ENCODE measurements at regions not wholly inside any gene's neighbourhood (a gene's known extent, or its start where the extent isn't known, plus 50 kb on each side); places are given as distances from the start of the nearest gene placed in this dataset.

DNA sequence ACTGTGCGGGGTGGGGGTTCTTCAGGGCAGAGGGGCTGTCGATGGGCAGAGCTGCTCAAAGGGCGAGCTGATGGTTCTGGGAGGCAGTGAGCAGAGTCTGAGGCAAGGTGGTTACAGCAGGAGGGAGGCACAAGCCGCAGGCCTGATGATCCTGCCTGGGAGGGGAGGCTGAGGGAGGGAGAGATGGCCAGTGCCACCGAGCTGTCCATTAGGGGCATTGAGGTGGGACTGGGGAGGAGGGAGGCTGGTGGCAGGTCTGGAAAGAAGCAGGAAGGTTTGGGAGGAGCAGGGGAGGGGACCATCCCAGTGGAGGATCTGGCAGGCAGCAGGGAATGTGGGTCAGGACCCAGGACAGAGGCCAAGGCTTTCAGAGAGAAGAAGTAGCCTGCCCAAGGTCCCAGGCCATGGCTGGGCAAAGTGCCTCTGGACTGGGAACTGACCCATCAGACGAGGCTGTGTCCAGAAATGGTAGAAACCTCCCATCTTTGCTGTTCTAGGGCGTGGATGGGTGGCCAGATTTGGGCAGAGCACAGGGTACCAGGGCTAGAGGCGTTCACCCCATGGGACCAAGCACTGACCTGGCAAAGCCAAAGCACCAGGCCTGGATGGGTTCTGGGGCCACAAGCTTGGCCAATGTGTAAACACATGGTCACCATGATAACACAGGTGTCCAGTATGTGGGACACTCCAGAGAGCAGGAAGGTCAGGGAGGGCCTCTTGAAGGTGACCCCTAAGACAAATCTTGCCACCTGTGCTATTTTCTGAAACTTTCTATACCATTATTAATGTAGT, 55.5 kb downstream of the INHBB start:
- no peaks in the 10 kb centered on the region for H3K9me3 Mint-ChIP-seq
- H3K4me3 Mint-ChIP-seq = no peak overlapping the region
- peaks cover 13% of the 10 kb centered on the region for H3K27me3 Mint-ChIP-seq
- H3K36me3 Mint-ChIP-seq = no peaks in the 10 kb centered on the region
- no peak for DNase-seq
- CTCF ChIA-PET = no interaction called here
- H3K4me1 Mint-ChIP-seq = no peaks in the 10 kb centered on the region
- no peak overlapping the region for H3K27ac Mint-ChIP-seq

- DNase-seq = no peak
- H3K9me3 Mint-ChIP-seq = no peaks in the 10 kb centered on the region
- H3K27ac Mint-ChIP-seq = no peak overlapping the region
- H3K36me3 Mint-ChIP-seq = no peaks in the 10 kb centered on the region
- peaks cover 14% of the 10 kb centered on the region for H3K27me3 Mint-ChIP-seq
- H3K4me3 Mint-ChIP-seq = no peak overlapping the region
- CTCF ChIA-PET = no interaction called here
- H3K4me1 Mint-ChIP-seq = no peaks in the 10 kb centered on the region
Measured at GRCh38 chr2:120402067-120402433, 56.1 kb downstream of the INHBB start.

DNA sequence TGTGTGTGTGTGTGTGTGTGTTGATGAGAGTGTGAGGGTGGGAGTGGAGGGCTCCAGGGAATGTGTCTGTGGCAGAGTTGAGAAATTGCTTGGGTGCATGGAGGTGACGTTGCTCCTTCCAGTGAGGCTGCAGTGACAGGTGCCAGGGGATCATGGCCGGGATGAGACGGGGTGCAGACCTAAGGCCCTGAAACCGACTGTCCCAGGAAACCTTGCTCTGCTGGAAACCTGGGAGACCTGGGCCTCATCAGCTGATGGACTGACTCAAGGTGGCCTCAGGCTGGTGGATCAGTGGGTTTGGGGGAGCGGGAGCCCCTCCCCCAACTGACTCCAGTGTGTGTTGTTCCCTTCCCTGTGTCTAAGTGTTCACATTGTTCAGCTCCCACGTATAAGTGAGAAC, 56.6 kb downstream of the INHBB start:
- Mint-ChIP-seq H3K36me3 (no peaks in the 10 kb centered on the region), H3K27me3 (peaks cover 13% of the 10 kb centered on the region), H3K27ac (no peak overlapping the region), H3K4me1 (no peaks in the 10 kb centered on the region), H3K9me3 (no peaks in the 10 kb centered on the region), H3K4me3 (no peak overlapping the region)
- no peak for DNase-seq
- CTCF ChIA-PET = no interaction called here

- Mint-ChIP-seq H3K4me3 (no peak overlapping the region), H3K27ac (no peak overlapping the region), H3K4me1 (no peaks in the 10 kb centered on the region), H3K27me3 (peaks cover 13% of the 10 kb centered on the region), H3K9me3 (no peaks in the 10 kb centered on the region), H3K36me3 (no peaks in the 10 kb centered on the region)
- no peak for DNase-seq
- CTCF ChIA-PET = no interaction called here
Measured at GRCh38 chr2:120403261-120403660, 57.3 kb downstream of the INHBB start.

- Mint-ChIP-seq H3K27me3 (peaks cover 13% of the 10 kb centered on the region), H3K9me3 (no peaks in the 10 kb centered on the region), H3K27ac (no peak overlapping the region), H3K4me1 (no peaks in the 10 kb centered on the region), H3K4me3 (no peak overlapping the region), H3K36me3 (no peaks in the 10 kb centered on the region)
- no peak for DNase-seq
- CTCF ChIA-PET = no interaction called here
Measured at GRCh38 chr2:120403676-120404075, 57.7 kb downstream of the INHBB start.

DNA sequence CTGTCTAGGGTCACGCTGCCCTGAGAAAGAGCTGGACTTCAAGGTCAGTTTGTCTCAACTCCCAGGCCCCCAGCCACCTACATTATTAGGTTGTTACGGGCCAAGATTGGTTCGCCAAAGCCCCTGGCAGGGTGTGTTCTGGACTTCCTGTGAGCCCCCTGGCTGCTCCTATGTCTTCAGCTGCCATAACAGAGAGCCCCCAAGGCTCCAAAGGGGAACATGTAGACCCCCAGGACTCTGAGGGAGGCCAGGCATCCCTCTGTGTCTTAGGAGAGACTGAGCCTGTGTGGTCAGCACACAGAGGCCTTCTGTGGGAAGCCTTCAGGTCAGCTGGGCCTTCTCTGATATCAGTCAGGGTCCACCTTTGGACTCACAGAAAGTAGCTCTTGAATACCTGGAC, 58.3 kb downstream of the INHBB start:
- Mint-ChIP-seq H3K27me3 (peaks cover 13% of the 10 kb centered on the region), H3K4me3 (no peak overlapping the region), H3K27ac (no peak overlapping the region), H3K4me1 (no peaks in the 10 kb centered on the region), H3K36me3 (no peaks in the 10 kb centered on the region), H3K9me3 (no peaks in the 10 kb centered on the region)
- DNase-seq = no peak
- CTCF ChIA-PET = no interaction called here

- Mint-ChIP-seq H3K27me3 (peaks cover 13% of the 10 kb centered on the region), H3K9me3 (no peaks in the 10 kb centered on the region), H3K4me1 (no peaks in the 10 kb centered on the region), H3K27ac (no peak overlapping the region), H3K36me3 (no peaks in the 10 kb centered on the region), H3K4me3 (no peak overlapping the region)
- no peak for DNase-seq
- CTCF ChIA-PET = no interaction called here
Measured at GRCh38 chr2:120404941-120405758, 59.2 kb downstream of the INHBB start.

- no peak for DNase-seq
- H3K4me1 Mint-ChIP-seq = no peaks in the 10 kb centered on the region
- no peak overlapping the region for H3K27ac Mint-ChIP-seq
- no peaks in the 10 kb centered on the region for H3K36me3 Mint-ChIP-seq
- peaks cover under 1% of the 10 kb centered on the region for H3K9me3 Mint-ChIP-seq
- H3K27me3 Mint-ChIP-seq = peaks cover 13% of the 10 kb centered on the region
- CTCF ChIA-PET = no interaction called here
- no peak overlapping the region for H3K4me3 Mint-ChIP-seq
Measured at GRCh38 chr2:120405759-120406099, 59.8 kb downstream of the INHBB start.

GRCh38 chr2:120406566-120406965, 60.6 kb downstream of the INHBB start:
- no peaks in the 10 kb centered on the region for H3K4me1 Mint-ChIP-seq
- peaks cover 2% of the 10 kb centered on the region for H3K9me3 Mint-ChIP-seq
- H3K4me3 Mint-ChIP-seq = no peak overlapping the region
- no peak overlapping the region for H3K27ac Mint-ChIP-seq
- no peaks in the 10 kb centered on the region for H3K36me3 Mint-ChIP-seq
- H3K27me3 Mint-ChIP-seq = peaks cover 13% of the 10 kb centered on the region
- CTCF ChIA-PET = no interaction called here
- no peak for DNase-seq

DNA sequence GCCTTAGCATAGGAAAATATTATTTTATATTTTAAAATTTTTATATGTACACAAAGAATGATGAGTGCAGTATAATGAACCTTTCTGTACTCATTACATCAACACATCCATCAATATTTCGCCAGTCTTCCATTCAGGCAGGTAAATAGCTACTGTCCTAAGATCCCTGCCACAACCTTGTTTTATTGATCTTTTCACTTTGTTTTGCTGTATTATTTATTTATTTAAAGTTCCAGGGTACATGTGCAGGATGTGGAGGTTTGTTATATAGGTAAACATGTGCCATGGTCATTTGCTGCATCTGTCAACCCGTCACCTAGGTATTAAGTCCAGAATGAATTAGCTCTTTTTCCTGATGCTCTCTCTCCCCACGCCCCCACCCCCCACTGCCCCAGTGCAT, 64.6 kb downstream of the INHBB start:
- peaks cover 2% of the 10 kb centered on the region for H3K9me3 Mint-ChIP-seq
- no peak overlapping the region for H3K4me3 Mint-ChIP-seq
- CTCF ChIA-PET = no interaction called here
- H3K27me3 Mint-ChIP-seq = peaks cover 17% of the 10 kb centered on the region
- no peaks in the 10 kb centered on the region for H3K36me3 Mint-ChIP-seq
- no peak for DNase-seq
- H3K27ac Mint-ChIP-seq = no peak overlapping the region
- H3K4me1 Mint-ChIP-seq = no peaks in the 10 kb centered on the region

GRCh38 chr2:120415060-120415459, 69.1 kb downstream of the INHBB start:
- peaks cover 9% of the 10 kb centered on the region for H3K27me3 Mint-ChIP-seq
- CTCF ChIA-PET = interaction anchor here (0.6 kb wide), 1 partner anchor 100 kb away, joined by 3 read pairs; no protein-coding TSS in a partner anchor
- no peaks in the 10 kb centered on the region for H3K4me1 Mint-ChIP-seq

DNA sequence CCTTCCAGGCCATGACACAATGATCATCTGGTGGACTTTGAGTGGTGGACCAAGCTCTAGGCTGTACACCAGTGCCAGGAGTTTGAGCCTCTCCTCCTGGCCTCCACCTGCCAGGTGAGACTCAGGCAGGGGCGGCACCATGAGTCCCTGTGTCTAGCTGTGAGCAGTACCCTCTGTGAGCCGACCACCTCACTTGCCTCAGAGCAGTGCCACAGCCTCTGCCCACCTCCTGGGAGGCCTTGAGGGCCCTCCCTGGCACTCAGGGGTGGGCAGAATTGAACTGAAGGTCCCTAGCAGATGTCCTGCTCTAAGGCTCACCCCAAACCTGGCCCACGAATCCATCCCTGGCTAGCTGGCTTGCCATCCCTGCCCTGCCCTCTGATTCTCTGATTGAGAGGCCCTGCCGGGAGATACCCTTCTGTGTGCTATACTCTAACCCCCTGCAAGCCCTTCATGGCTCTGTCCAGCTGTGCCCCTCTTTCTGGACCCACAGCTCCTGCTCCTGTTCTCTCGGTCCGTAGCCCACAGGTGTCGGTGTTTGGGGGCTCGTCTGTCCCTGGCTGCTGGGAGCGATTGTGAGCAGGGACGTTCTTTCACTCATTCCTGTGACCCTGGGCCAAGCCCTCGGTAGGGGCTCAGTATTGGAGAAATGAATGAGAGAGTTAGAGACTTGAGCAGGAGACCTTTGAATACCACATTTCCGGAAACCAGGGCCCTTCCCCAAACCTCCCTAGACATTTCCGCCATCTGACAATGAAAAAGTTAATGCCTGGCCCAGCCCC, 70.0 kb downstream of the INHBB start:
- no peak for DNase-seq
- no peak overlapping the region for H3K4me3 Mint-ChIP-seq
- no peaks in the 10 kb centered on the region for H3K9me3 Mint-ChIP-seq
- H3K4me1 Mint-ChIP-seq = no peaks in the 10 kb centered on the region
- peaks cover 10% of the 10 kb centered on the region for H3K27me3 Mint-ChIP-seq
- H3K36me3 Mint-ChIP-seq = no peaks in the 10 kb centered on the region
- no peak overlapping the region for H3K27ac Mint-ChIP-seq
- CTCF ChIA-PET = no interaction called here

More at GRCh38 chr2:120415060-120415459, 69.1 kb downstream of the INHBB start:
- peaks cover 2% of the 10 kb centered on the region for H3K9me3 Mint-ChIP-seq
- H3K27ac Mint-ChIP-seq = no peak overlapping the region
- no peak for DNase-seq
- no peaks in the 10 kb centered on the region for H3K36me3 Mint-ChIP-seq
- no peak overlapping the region for H3K4me3 Mint-ChIP-seq

DNA sequence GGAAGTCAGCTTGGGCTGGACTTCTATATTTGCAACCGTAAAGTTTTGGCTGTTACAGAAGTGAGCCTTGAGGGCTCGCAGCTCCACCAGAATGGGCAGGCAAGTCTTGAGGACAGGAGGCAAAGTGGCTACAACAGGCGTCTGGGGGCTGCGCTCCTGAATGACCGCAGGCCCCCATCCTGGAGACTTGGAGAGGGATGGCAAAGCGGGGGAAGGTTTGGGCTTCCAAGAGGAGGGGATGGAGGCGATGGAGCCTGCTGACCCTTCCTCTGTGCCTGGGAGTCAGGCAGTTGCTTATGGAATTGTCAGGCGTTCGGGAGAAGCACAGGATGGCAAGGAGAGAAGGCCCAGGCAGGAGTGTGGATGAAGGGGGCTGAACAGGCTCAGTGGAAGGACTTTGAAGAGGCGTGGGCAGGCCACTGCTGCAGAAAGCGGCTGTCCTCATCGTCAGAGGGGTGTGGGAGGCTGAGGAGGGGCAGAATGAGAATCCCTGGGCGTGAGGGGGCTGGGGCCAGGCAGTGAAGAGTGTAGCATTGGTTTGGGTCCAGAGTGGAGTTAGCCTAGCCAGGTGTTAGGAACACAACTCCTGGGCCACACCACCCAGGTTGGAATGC, 72.3 kb downstream of the INHBB start:
- no peaks in the 10 kb centered on the region for H3K36me3 Mint-ChIP-seq
- peaks cover 31% of the 10 kb centered on the region for H3K27me3 Mint-ChIP-seq
- H3K4me3 Mint-ChIP-seq = no peak overlapping the region
- no peaks in the 10 kb centered on the region for H3K4me1 Mint-ChIP-seq
- DNase-seq = peak; percentile 14
- H3K9me3 Mint-ChIP-seq = no peaks in the 10 kb centered on the region
- CTCF ChIA-PET = no interaction called here
- no peak overlapping the region for H3K27ac Mint-ChIP-seq

GRCh38 chr2:120419073-120419472, 73.1 kb downstream of the INHBB start:
- CTCF ChIA-PET = no interaction called here
- Mint-ChIP-seq H3K4me1 (no peaks in the 10 kb centered on the region), H3K27me3 (peaks cover 35% of the 10 kb centered on the region), H3K4me3 (no peak overlapping the region), H3K9me3 (no peaks in the 10 kb centered on the region), H3K36me3 (no peaks in the 10 kb centered on the region), H3K27ac (no peak overlapping the region)
- DNase-seq = peak; percentile 13
